H9 (cell line): ENCODE measurements at regions not wholly inside any gene's neighbourhood (a gene's known extent, or its start where the extent isn't known, plus 50 kb on each side); places are given as distances from the start of the nearest gene placed in this dataset.

Experiments
- DNase-seq: peaks from one replicate; pipeline ENCODE4 v3.0.0-alpha.2; 2017
- H2AFZ ChIP-seq: one replicate; pipeline ENCODE4 v1.6.1; 2013; ENCODE audit warnings: mild to moderate bottlenecking, low read length, control low read depth, moderate library complexity
- H2AK5ac ChIP-seq: 2 replicates; pipeline ENCODE4 v1.6.1; 2013; ENCODE audit warnings: low read length, control low read depth, mixed read lengths; ENCODE audit not compliant: insufficient read length
- H2BK120ac ChIP-seq: one replicate; pipeline ENCODE4 v1.6.1; 2013; ENCODE audit warnings: low read depth, mild to moderate bottlenecking, low read length, control low read depth, inconsistent platforms; ENCODE audit not compliant: poor library complexity, severe bottlenecking
- H2BK12ac ChIP-seq: 2 replicates; pipeline ENCODE4 v1.6.1; 2013; ENCODE audit warnings: low read length, control low read depth, mixed read lengths, low read depth; ENCODE audit not compliant: insufficient read length
- H2BK15ac ChIP-seq: 2 replicates; pipeline ENCODE4 v1.6.1; 2013; ENCODE audit warnings: low read depth, low read length, control low read depth
- H2BK20ac ChIP-seq: one replicate; pipeline ENCODE4 v1.6.1; 2013; ENCODE audit warnings: low read depth, mild to moderate bottlenecking, low read length, control low read depth, inconsistent platforms; ENCODE audit not compliant: poor library complexity, severe bottlenecking
- H2BK5ac ChIP-seq: 2 replicates; pipeline ENCODE4 v1.6.1; 2013; ENCODE audit warnings: low read length, control low read depth, mixed read lengths; ENCODE audit not compliant: insufficient read length
- H3K14ac ChIP-seq: 2 replicates; pipeline ENCODE4 v1.6.1; 2013; ENCODE audit warnings: low read length, control low read depth; ENCODE audit not compliant: insufficient read depth
- H3K18ac ChIP-seq: 2 replicates; pipeline ENCODE4 v1.6.1; 2013; ENCODE audit warnings: low read depth, mild to moderate bottlenecking, mixed read lengths, low read length, control low read depth; ENCODE audit not compliant: insufficient read length
- H3K23ac ChIP-seq: 2 replicates; pipeline ENCODE4 v1.6.1; 2013; ENCODE audit warnings: low read length, control low read depth, mixed read lengths, low read depth; ENCODE audit not compliant: insufficient read length
- H3K23me2 ChIP-seq: 2 replicates; pipeline ENCODE4 v1.6.1; 2013; ENCODE audit warnings: low read depth, mild to moderate bottlenecking, mixed read lengths, low read length, control low read depth; ENCODE audit not compliant: insufficient read length, poor library complexity, severe bottlenecking
- H3K27ac ChIP-seq: 2 replicates; pipeline ENCODE4 v1.5.1; 2013; ENCODE audit warnings: low read length, control low read depth, mixed read lengths, low read depth; ENCODE audit not compliant: insufficient read length
- H3K27me3 ChIP-seq: 2 replicates; pipeline ENCODE4 v1.6.1; 2013; ENCODE audit warnings: low read length, control low read depth, inconsistent platforms; ENCODE audit not compliant: insufficient read depth
- H3K4ac ChIP-seq: 2 replicates; pipeline ENCODE4 v1.6.1; 2013; ENCODE audit warnings: low read depth, mild to moderate bottlenecking, control low read depth, inconsistent platforms, low read length, moderate library complexity
- H3K4me1 ChIP-seq: 2 replicates; pipeline ENCODE4 v1.6.1; 2013; ENCODE audit warnings: low read length, control low read depth, inconsistent platforms; ENCODE audit not compliant: insufficient read depth
- H3K4me2 ChIP-seq: 2 replicates; pipeline ENCODE4 v1.6.1; 2013; ENCODE audit warnings: low read length, control low read depth, mixed read lengths; ENCODE audit not compliant: insufficient read length, insufficient read depth
- H3K56ac ChIP-seq: 2 replicates; pipeline ENCODE4 v1.6.1; 2013; ENCODE audit warnings: low read depth, mild to moderate bottlenecking, mixed read lengths, low read length, control low read depth; ENCODE audit not compliant: insufficient read length
- H3K79me1 ChIP-seq: 2 replicates; pipeline ENCODE4 v1.6.1; 2013; ENCODE audit warnings: low read depth, mild to moderate bottlenecking, moderate library complexity, low read length, control low read depth, inconsistent platforms; ENCODE audit not compliant: insufficient read depth, poor library complexity, severe bottlenecking
- H3K79me2 ChIP-seq: 2 replicates; pipeline ENCODE4 v1.6.1; 2013; ENCODE audit warnings: low read length, control low read depth, inconsistent platforms; ENCODE audit not compliant: insufficient read depth
- H3K9ac ChIP-seq: 2 replicates; pipeline ENCODE4 v1.6.1; 2013; ENCODE audit warnings: low read length, control low read depth, mixed read lengths; ENCODE audit not compliant: insufficient read length; ENCODE audit errors: extremely low read depth
- H3K9me3 ChIP-seq: one replicate; pipeline ENCODE4 v1.6.1; 2013; ENCODE audit warnings: low read depth, low read length, inconsistent platforms; ENCODE audit not compliant: control insufficient read depth
- H3T11ph ChIP-seq: one replicate; pipeline ENCODE4 v1.6.1; 2013; ENCODE audit warnings: mild to moderate bottlenecking, low read length, control low read depth, inconsistent platforms
- H4K20me1 ChIP-seq: one replicate; pipeline ENCODE4 v1.6.1; 2013; ENCODE audit not compliant: control insufficient read depth, insufficient read length, insufficient read depth
- H4K5ac ChIP-seq: 2 replicates; pipeline ENCODE4 v1.6.1; 2013; ENCODE audit warnings: low read depth, mild to moderate bottlenecking, mixed read lengths, low read length, control low read depth; ENCODE audit not compliant: insufficient read length
- H4K8ac ChIP-seq: replicated peaks from 2 replicates; pipeline ENCODE4 v1.6.1; 2013; ENCODE audit warnings: low read length, control low read depth, mixed read lengths, low read depth; ENCODE audit not compliant: insufficient read length
- H4K91ac ChIP-seq: 2 replicates; pipeline ENCODE4 v1.6.1; 2013; ENCODE audit warnings: low read depth, mild to moderate bottlenecking, moderate library complexity, mixed read lengths, low read length, control low read depth; ENCODE audit not compliant: insufficient read length
- H3K27ac Mint-ChIP-seq, 3 experiments: 2 replicates in 2 of 3; 3 replicates in 1 of 3; pipeline ENCODE4 v1.8.0; 2020 to 2021; ENCODE audit warnings: mixed read lengths in 3 of 3, mild to moderate bottlenecking in 1 of 3, moderate library complexity in 1 of 3
- H3K27me3 Mint-ChIP-seq: 2 replicates; pipeline ENCODE4 v1.8.0; 2021; ENCODE audit warnings: low read depth, mild to moderate bottlenecking, moderate library complexity, mixed read lengths
- H3K36me3 Mint-ChIP-seq, 3 experiments: 2 replicates in 2 of 3; 3 replicates in 1 of 3; pipeline ENCODE4 v1.8.0; 2020 to 2021; ENCODE audit warnings: low read depth in 3 of 3, mixed read lengths in 3 of 3; ENCODE audit not compliant: insufficient read depth in 1 of 3
- H3K4me1 Mint-ChIP-seq, 2 experiments: 2 replicates each; pipeline ENCODE4 v1.8.0; 2020; ENCODE audit warnings: mixed read lengths in 2 of 2
- H3K4me3 Mint-ChIP-seq, 2 experiments: 2 replicates in 1 of 2; 3 replicates in 1 of 2; pipeline ENCODE4 v1.8.0; 2020 to 2021; ENCODE audit warnings: mild to moderate bottlenecking in 2 of 2, mixed read lengths in 2 of 2, moderate library complexity in 1 of 2
- H3K9me3 Mint-ChIP-seq, 2 experiments: 2 replicates in 1 of 2; 3 replicates in 1 of 2; pipeline ENCODE4 v1.8.0; 2020; ENCODE audit warnings: mild to moderate bottlenecking in 2 of 2, mixed read lengths in 2 of 2, moderate library complexity in 1 of 2
- WGBS: extraction: QIAGEN DNeasy Blood & Tissue Kit; methylation state at CpG from one replicate; pipeline ENCODE4 v1.1.7; 2013; ENCODE audit warnings: missing lambda C conversion rate, low lambda C conversion rate, mixed read lengths; ENCODE audit not compliant: insufficient read length; ENCODE audit errors: extremely low coverage; 5-methylcytosine and 5-hydroxymethylcytosine counted together
- TF ChIP-seq, protein P1 (sequence below): fragments of 200-600 bp; sonication (generic); conservative IDR thresholded peaks from 3 replicates; pipeline ENCODE4 v1.8.0; 2021; ENCODE audit warnings: antibody characterized with exemption, mild to moderate bottlenecking

GRCh38 chr15:91787198-91787597 lies 66.3 kb upstream of the SLCO3A1 start:
- Histone ChIP-seq H3K23me2 (no peaks in the 10 kb centered on the region), H4K5ac (no peak overlapping the region), H4K8ac (no peak overlapping the region), H2BK20ac (no peak overlapping the region), H3K14ac (no peak overlapping the region), H3K4me2 (no peak overlapping the region), H4K20me1 (no peaks in the 10 kb centered on the region), H2BK120ac (no peak overlapping the region), H3K23ac (no peak overlapping the region), H3K18ac (no peak overlapping the region), H3K4ac (no peak overlapping the region), H2BK15ac (no peak overlapping the region), H3K27me3 (no peaks in the 10 kb centered on the region), H3K79me1 (no peaks in the 10 kb centered on the region), H2AFZ (no peak overlapping the region), H3K9me3 (no peaks in the 10 kb centered on the region), H3K79me2 (no peaks in the 10 kb centered on the region), H3K56ac (no peak overlapping the region), H4K91ac (no peak overlapping the region), H2BK12ac (no peak overlapping the region), H3K27ac (no peak overlapping the region), H2AK5ac (no peak overlapping the region), H3T11ph (no peak overlapping the region), H3K9ac (no peak overlapping the region), H3K4me1 (no peaks in the 10 kb centered on the region), H2BK5ac (no peak overlapping the region)
- no peak for DNase-seq
- no peaks in the 10 kb centered on the region for H3K4me1 Mint-ChIP-seq
- TF ChIP-seq, protein P1, sequence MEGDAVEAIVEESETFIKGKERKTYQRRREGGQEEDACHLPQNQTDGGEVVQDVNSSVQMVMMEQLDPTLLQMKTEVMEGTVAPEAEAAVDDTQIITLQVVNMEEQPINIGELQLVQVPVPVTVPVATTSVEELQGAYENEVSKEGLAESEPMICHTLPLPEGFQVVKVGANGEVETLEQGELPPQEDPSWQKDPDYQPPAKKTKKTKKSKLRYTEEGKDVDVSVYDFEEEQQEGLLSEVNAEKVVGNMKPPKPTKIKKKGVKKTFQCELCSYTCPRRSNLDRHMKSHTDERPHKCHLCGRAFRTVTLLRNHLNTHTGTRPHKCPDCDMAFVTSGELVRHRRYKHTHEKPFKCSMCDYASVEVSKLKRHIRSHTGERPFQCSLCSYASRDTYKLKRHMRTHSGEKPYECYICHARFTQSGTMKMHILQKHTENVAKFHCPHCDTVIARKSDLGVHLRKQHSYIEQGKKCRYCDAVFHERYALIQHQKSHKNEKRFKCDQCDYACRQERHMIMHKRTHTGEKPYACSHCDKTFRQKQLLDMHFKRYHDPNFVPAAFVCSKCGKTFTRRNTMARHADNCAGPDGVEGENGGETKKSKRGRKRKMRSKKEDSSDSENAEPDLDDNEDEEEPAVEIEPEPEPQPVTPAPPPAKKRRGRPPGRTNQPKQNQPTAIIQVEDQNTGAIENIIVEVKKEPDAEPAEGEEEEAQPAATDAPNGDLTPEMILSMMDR = no peak
- no peaks in the 10 kb centered on the region for H3K9me3 Mint-ChIP-seq
- no peaks in the 10 kb centered on the region for H3K36me3 Mint-ChIP-seq
- no peak overlapping the region for H3K4me3 Mint-ChIP-seq
- WGBS = no CpG with 5 or more reads among the region's 7 CpGs
- peaks cover 7% of the 10 kb centered on the region for H3K27me3 Mint-ChIP-seq
- H3K27ac Mint-ChIP-seq = no peak overlapping the region; a peak in 1 of 7 replicates
